ENCODE measurements at regions not wholly inside any gene's neighbourhood (a gene's known extent, or its start where the extent isn't known, plus 50 kb on each side); places are given as distances from the start of the nearest gene placed in this dataset.

DNA sequence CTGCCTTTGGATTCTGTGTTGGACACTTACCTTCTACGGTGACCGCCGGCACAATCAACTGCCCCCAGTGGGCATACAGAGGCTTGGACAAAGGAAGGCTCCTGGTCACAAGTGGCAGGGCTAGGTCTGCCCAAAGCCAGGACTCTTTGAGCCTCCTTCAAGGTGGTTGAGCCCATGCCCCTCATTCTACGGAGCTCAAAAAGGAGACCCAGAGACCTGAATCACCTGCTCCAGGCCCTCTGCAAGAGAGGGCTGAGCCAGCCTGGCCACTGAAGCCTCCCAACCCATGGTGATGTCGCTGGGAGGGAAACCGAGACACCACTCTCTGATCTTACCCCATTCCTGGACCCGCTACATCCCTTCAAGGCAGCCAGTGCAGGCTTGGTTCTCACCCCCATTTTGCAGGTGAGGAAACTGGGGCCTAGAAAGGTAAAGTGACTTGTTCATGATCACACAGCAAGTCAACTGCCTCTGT is 87.9 kb downstream of the INHBB start:
- no peak for DNase-seq
- H3K36me3 ChIP-seq: no peaks in the 10 kb centered on the region
- H3K4me3 ChIP-seq (ENCODE audit: low read depth, low read length): no peak overlapping the region
- no peaks in the 10 kb centered on the region for H3K4me1 ChIP-seq
- TF ChIP-seq, protein P1, sequence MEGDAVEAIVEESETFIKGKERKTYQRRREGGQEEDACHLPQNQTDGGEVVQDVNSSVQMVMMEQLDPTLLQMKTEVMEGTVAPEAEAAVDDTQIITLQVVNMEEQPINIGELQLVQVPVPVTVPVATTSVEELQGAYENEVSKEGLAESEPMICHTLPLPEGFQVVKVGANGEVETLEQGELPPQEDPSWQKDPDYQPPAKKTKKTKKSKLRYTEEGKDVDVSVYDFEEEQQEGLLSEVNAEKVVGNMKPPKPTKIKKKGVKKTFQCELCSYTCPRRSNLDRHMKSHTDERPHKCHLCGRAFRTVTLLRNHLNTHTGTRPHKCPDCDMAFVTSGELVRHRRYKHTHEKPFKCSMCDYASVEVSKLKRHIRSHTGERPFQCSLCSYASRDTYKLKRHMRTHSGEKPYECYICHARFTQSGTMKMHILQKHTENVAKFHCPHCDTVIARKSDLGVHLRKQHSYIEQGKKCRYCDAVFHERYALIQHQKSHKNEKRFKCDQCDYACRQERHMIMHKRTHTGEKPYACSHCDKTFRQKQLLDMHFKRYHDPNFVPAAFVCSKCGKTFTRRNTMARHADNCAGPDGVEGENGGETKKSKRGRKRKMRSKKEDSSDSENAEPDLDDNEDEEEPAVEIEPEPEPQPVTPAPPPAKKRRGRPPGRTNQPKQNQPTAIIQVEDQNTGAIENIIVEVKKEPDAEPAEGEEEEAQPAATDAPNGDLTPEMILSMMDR (IDR thresholded peaks at IDR 0.05; ENCODE audit: low read depth, low read length): no peak
- H3K27me3 ChIP-seq: no peaks in the 10 kb centered on the region
- no peaks in the 10 kb centered on the region for H3K9me3 ChIP-seq

GRCh38 chr2:120434492-120435308 is 88.8 kb downstream of the INHBB start:
- Histone ChIP-seq H3K9me3 (no peaks in the 10 kb centered on the region), H3K36me3 (no peaks in the 10 kb centered on the region), H3K4me1 (no peaks in the 10 kb centered on the region), H3K27me3 (no peaks in the 10 kb centered on the region), H3K4me3 (ENCODE audit: low read depth, low read length) (no peak overlapping the region)
- DNase-seq: no peak
- TF ChIP-seq, protein P1 (IDR thresholded peaks at IDR 0.05; ENCODE audit: low read depth, low read length): no peak

- no peaks in the 10 kb centered on the region for H3K27me3 ChIP-seq
- DNase-seq: no peak
These were observed 89.9 kb downstream of the INHBB start for GRCh38 chr2:120435671-120436459.

DNA sequence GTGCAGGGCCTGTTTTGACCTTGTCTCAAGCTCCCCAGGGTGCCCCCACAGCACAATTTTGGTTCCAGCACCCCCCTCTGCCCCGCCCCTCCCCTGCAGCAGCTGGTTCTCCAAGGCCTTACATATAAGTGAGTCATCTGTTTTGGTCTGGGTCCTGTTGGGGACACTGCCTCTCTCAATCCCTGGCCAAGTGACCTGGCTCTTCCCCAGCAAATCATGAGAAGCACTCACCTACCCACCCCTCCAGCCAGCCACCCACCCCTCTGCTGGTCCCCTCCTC is 90.5 kb downstream of the INHBB start:
- TF ChIP-seq, protein P1 (IDR thresholded peaks at IDR 0.05; ENCODE audit: low read depth, low read length): no peak
- H3K36me3 ChIP-seq: no peaks in the 10 kb centered on the region

More at GRCh38 chr2:120435671-120436459, 89.9 kb downstream of the INHBB start:
- H3K36me3 ChIP-seq: no peaks in the 10 kb centered on the region
- TF ChIP-seq, protein P1 (IDR thresholded peaks at IDR 0.05; ENCODE audit: low read depth, low read length): no peak
- H3K4me3 ChIP-seq (ENCODE audit: low read depth, low read length): no peak overlapping the region
- H3K4me1 ChIP-seq: no peaks in the 10 kb centered on the region
- H3K9me3 ChIP-seq: no peaks in the 10 kb centered on the region

GRCh38 chr2:120436885-120437603 is 91.1 kb downstream of the INHBB start:
- Histone ChIP-seq H3K4me1 (no peaks in the 10 kb centered on the region), H3K36me3 (no peaks in the 10 kb centered on the region), H3K4me3 (ENCODE audit: low read depth, low read length) (no peak overlapping the region), H3K9me3 (no peaks in the 10 kb centered on the region), H3K27me3 (no peaks in the 10 kb centered on the region)
- TF ChIP-seq, protein P1 (IDR thresholded peaks at IDR 0.05; ENCODE audit: low read depth, low read length): peak; percentile 54
- DNase-seq: no peak

More for the DNA sequence above, 90.5 kb downstream of the INHBB start:
- no peak for DNase-seq
- Histone ChIP-seq H3K4me1 (no peaks in the 10 kb centered on the region), H3K27me3 (no peaks in the 10 kb centered on the region), H3K4me3 (ENCODE audit: low read depth, low read length) (no peak overlapping the region), H3K9me3 (no peaks in the 10 kb centered on the region)
